GM03348 (cell line): ENCODE measurements at regions not wholly inside any gene's neighbourhood (a gene's known extent, or its start where the extent isn't known, plus 50 kb on each side); places are given as distances from the start of the nearest gene placed in this dataset.
"Not testable (repeated sequence)": the region's sequence is repeated elsewhere in the genome, so short reads cannot be mapped to it uniquely, and the experiment has no call there.

Experiments used
- DNase-seq: peaks from one replicate; pipeline ENCODE4 v3.0.0; 2012; ENCODE audit warnings: low spot score

GRCh38 chr14:97946240-97946639, 1149.1 kb downstream of the VRK1 start:
- no peak for DNase-seq

- DNase-seq, result no peak
Observed at GRCh38 chr14:97946641-97947040, 1149.5 kb downstream of the VRK1 start.

- no peak for DNase-seq
Observed at GRCh38 chr14:97948841-97949240, 1151.7 kb downstream of the VRK1 start.

- no peak for DNase-seq
Observed at GRCh38 chr14:97956581-97957340, 1159.6 kb downstream of the VRK1 start.

- no peak for DNase-seq
Observed at GRCh38 chr14:97959251-97959650, 1162.1 kb downstream of the VRK1 start.

GRCh38 chr14:97960436-97960835, 1163.3 kb downstream of the VRK1 start:
- DNase-seq, result no peak

GRCh38 chr14:97970222-97970621, 1173.0 kb downstream of the VRK1 start:
- no peak for DNase-seq

GRCh38 chr14:97975216-97975615, 1178.0 kb downstream of the VRK1 start:
- DNase-seq, result no peak

- DNase-seq, result no peak
Observed at GRCh38 chr14:97975962-97976361, 1178.8 kb downstream of the VRK1 start.

- no peak for DNase-seq
Observed at GRCh38 chr14:97976861-97977260, 1179.7 kb downstream of the VRK1 start.

GRCh38 chr14:97977651-97978261, 1180.6 kb downstream of the VRK1 start:
- DNase-seq, result peak; percentile 35

- peak; percentile 84 for DNase-seq
Observed at GRCh38 chr14:97978341-97978740, 1181.2 kb downstream of the VRK1 start.

- DNase-seq, result no peak
Observed at GRCh38 chr14:97993508-97994019, 1196.4 kb downstream of the VRK1 start.

- no peak for DNase-seq
Observed at GRCh38 chr14:97994020-97994531, 1196.9 kb downstream of the VRK1 start.

GRCh38 chr14:97995038-97995437, 1197.9 kb downstream of the VRK1 start:
- DNase-seq, result no peak

GRCh38 chr14:97995531-97995930, 1198.3 kb downstream of the VRK1 start:
- no peak for DNase-seq

GRCh38 chr14:98006008-98006407, 1208.8 kb downstream of the VRK1 start:
- no peak for DNase-seq

GRCh38 chr14:98008381-98009113, 1211.4 kb downstream of the VRK1 start:
- no peak for DNase-seq

GRCh38 chr14:98009177-98009576, 1212.0 kb downstream of the VRK1 start:
- not testable (repeated sequence) for DNase-seq

GRCh38 chr14:98010784-98011183, 1213.6 kb downstream of the VRK1 start:
- no peak for DNase-seq

- no peak for DNase-seq
Observed at GRCh38 chr14:98014851-98015615, 1217.9 kb downstream of the VRK1 start.

- no peak for DNase-seq
Observed at GRCh38 chr14:98015921-98016320, 1218.7 kb downstream of the VRK1 start.
